Midbrain (tissue), 1 donor: ENCODE measurements at regions not wholly inside any gene's neighbourhood (a gene's known extent, or its start where the extent isn't known, plus 50 kb on each side); places are given as distances from the start of the nearest gene placed in this dataset.
A peak's percentile ranks its signal among the peaks of the same experiment; 100 is the strongest.

Source experiments
- DNase-seq: peaks from one replicate; lab custom pipeline; 2025; lab: John Stamatoyannopoulos, UW

GRCh38 chr18:57202881-57203280, 56.0 kb downstream of the BOD1L2 start:
- DNase-seq: no peak

GRCh38 chr18:57205641-57206040, 58.8 kb downstream of the BOD1L2 start:
- no peak for DNase-seq

GRCh38 chr18:57207124-57207916, 60.4 kb downstream of the BOD1L2 start:
- DNase-seq: no peak

DNA sequence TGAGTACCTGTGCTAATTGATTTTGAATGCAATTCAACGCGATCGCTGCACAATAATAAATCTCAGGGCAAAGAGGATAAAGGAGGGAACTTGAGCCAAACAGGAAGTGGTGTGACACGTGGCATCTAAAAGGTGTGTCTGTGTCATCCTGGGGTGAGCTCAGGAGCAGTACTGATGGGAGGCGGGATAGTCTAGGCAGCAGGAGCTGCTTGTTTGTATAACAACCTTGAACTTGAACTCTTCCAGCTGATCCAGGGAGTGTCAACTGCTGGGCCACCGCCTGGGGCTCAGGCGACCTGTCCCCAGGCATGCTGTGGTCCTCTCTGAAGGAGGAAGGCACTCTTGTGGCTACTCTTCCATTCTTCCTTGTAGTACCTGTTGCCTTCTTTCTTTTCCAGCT, 61.2 kb downstream of the BOD1L2 start:
- no peak for DNase-seq

DNA sequence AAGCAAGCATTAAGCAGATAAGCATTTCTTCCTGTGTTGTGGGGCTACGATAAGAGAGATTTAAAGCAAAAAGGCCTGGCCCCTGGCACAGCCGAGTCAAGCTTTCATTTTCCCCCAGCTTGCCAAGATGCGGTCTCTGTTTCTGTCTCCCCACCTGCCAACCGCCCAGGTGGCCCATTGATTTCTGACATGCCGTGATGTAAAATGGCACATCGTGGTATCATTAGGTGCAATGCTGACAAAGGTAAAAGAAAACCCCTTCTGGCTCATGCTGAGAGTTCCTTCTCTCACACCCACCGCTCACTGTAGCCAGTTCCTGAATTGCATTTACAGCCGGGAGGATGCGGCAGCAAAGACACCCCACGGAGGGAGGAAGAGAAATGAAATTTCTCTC, 62.8 kb downstream of the BOD1L2 start:
- no peak for DNase-seq

DNA sequence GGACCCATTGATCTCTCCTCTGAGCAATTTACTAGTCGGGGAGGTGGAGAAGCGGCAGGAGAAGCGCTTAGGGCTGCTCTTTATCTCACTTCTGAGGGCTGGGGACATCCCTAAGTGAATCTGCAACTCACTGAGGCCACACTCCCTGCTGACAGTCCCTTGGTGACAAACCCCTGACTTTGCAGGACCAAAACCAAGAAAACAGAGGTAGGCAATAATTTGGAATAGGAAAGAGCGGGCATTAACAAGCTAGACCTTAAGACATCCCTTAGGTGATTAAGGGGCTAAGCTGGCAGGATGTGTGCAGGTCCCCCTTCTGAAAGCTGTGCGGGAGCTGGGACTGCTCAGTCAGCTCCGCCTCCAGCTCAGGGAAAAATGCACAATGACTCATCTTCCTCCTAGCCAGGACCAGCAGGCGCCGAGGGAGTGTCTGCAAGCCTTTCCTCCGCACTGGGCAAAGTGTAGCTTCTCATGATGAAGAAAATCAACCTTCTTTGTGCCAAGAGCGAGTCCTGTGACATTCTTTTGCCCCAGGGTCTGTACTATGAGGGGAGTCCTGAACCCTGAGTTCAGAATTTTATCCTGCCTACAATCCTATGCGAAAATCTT, 63.3 kb downstream of the BOD1L2 start:
- DNase-seq: no peak

- no peak for DNase-seq
Observed at GRCh38 chr18:57210716-57211411, 64.0 kb downstream of the BOD1L2 start.

GRCh38 chr18:57211412-57211750, 64.5 kb downstream of the BOD1L2 start:
- DNase-seq: no peak

DNA sequence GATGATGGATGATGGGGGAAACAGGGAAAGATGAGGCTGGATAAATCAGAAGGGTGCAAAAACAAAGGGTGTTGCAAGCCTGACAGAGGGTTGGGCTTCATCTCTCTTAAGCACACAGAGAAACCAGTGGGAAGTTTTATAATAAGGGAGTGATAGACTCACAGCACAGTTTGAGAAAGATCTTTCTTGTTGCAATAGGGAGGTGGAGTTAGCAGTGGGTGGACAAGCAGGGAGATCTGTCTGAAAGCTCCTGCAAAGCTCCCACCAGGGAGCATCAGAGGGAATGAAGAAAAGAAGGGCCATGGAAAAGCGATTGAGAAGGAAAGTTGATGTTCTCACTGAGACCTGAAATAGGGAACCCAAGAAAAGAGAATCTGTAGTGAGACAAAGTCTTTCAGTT, 64.9 kb downstream of the BOD1L2 start:
- DNase-seq: no peak

DNA sequence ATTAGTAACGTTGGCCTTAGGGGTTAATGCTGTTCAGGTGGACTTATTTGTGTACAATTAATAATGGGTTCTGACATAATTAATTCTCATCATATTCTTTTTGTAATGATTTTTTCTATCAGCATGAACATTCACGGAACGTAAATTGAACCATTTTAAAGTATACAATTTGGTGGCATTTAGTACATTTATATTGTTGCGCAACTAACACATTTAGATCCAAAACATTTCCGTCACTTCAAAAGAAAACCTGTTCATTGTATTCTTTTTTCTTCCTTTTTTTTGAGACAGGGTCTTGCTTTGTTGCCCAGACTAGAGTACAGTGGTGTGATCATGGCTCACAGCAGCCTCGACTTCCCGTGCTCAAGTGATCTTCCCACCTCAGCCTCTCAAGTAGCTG, 65.8 kb downstream of the BOD1L2 start:
- DNase-seq: no peak

- DNase-seq: no peak
Observed at GRCh38 chr18:57214976-57215375, 68.1 kb downstream of the BOD1L2 start.

DNA sequence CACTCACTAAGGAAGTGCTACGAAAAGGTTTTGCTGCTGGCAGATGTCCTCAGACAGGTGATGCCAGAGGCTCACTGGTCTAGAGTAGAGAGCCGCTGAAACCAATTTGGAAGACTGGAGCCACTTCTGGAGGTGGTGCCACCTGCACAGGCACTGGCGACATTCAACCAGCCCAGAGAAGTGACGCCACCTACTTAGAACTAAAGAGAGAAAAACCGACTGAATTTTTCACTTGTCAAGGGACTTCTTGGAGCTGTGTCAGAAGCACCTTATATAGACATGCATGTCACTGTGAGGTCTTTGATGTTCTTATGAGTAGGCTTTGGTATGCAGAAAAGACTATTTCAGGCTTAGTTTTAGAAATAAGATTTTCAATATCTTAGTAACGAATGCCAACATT, 71.4 kb downstream of the BOD1L2 start:
- DNase-seq: no peak

GRCh38 chr18:57219964-57220363, 73.1 kb downstream of the BOD1L2 start:
- DNase-seq: no peak

GRCh38 chr18:57220480-57220879, 73.6 kb downstream of the BOD1L2 start:
- no peak for DNase-seq

DNA sequence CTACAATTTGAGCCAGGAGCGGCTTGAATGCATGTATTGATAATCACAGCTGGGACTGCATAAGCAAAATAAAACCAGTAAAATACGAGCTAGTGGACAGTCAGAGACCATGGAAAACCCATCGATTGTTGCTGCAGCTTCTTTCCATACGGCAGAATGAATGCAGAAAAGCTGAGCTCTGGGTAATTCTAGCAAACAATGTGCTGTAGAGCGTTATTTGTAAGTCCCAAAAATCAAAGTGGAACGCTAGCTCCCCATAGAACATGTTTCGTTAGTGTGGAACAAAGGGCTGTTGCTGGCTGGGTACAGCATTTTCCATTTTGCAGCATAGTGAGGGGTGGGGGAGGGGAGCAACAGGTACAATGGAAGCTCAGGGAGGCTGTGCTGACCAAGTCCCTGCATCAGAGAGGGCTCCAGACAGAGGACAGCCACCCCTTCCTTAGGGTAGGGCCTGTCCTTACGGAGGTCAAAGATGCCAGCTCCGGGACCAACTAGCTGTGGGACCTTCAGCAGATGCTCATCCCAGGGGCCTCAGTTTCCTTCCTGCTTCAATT, 74.1 kb downstream of the BOD1L2 start:
- DNase-seq: no peak

- DNase-seq: no peak
Observed at GRCh38 chr18:57223144-57223870, 76.4 kb downstream of the BOD1L2 start.

DNA sequence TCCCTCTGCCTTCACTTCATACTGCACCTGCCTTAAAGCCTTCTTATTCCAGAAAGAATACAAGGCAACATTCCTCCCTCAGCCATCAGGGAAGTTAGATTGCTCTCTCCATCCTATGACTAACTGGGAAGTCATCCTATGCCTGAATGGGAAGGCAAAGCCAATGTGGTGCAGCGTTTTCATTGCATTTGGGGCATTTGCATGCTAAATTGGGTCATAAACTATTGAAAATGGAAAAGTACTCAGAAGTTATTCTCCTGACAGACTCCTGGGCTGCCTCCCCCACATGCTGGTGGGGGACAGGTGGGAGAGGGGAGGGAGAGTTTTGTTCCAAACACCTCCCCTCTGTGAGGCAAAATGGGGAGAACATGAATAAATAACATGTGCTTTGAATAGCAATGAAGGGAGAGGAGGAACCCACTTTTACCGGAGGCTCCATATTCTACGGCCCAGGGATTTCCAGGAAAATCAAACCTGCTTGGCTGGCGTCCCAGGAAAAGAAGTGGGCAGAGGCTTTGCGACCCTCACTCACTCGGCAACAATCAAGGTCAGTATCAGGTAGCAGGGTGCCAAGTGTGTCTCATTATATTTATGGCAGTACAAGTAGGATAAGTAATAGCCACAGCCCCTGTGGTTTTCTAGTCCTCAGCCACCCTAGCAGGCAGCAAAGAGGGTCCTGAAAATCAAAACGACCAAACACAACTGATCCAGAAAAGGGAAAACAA, 84.1 kb downstream of the BOD1L2 start:
- DNase-seq: no peak

DNA sequence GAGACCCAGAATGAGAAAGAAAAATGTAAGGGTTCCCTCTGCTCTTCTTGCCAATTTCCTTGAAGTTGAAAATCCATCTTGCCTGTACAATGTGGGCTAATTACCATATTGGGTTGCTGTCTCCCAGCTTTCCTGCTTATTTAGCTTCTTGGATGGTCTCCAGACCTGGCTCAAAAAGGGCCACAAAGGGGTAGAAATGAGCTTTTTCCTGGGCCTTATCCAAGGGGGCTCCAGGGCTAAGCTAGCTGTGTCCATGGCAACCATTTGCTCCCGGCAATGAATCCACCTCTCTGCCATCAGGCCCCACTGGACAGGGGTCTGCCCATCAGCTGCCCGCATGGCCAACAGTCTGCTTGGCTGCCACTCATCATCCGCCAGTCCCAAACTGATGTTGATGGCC, 85.0 kb downstream of the BOD1L2 start:
- peak; percentile 29 for DNase-seq

- DNase-seq: no peak
Observed at GRCh38 chr18:57234346-57234745, 87.5 kb downstream of the BOD1L2 start.

DNA sequence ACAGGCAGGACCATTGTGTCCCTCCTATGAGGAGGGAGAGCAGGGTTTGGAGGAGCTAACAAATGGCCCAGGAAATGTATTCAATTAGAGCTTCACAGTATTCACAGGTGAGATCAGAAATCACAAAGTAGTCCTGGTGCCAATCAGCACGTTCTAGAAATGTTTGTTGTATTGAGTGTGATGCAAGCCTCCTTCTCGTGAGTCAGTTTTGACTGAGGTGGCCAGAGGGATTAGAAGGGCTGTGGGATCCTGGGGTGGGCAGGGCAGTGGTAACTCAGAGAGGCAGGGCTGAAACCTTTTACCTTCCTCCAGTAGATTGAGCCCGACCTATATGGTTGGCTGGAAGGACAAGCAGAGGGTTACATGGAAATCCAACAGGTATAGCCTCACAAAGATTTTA, 95.0 kb downstream of the BOD1L2 start:
- DNase-seq: no peak

DNA sequence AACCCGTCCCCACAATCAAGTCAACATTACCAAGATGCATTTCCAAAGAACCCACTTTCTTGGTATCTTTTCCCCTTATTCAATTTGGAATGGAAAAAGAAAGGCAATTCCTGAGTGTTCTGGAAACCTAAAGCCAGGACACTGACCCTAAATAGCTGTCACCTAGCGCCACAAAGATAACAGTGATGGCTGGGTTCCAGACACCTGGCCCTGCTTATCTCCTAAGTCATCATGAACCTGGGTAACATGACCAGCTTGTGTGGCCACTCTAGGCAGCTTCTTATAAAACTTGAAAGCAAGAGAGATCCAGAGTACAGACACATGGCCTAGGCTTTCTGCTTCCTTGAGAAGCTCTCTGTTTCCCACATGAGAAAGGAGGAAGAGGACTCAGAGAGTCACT, 95.4 kb downstream of the BOD1L2 start:
- no peak for DNase-seq
